GM12891 (cell line): ENCODE measurements at regions not wholly inside any gene's neighbourhood (a gene's known extent, or its start where the extent isn't known, plus 50 kb on each side); places are given as distances from the start of the nearest gene placed in this dataset.

Experiments used
- DNase-seq: peaks from one replicate; pipeline ENCODE4 v3.0.0; 2011; ENCODE audit warnings: low spot score; ENCODE audit not compliant: insufficient read length
- FAIRE-seq: peaks from 2 replicates; lab custom pipeline; 2011; peaks lifted over from hg19 to GRCh38; lab: Jason Lieb, UNC
- PAX5 ChIP-seq: IDR thresholded peaks from 2 replicates; pipeline ENCODE4 v1.6.1; 2011; ENCODE audit warnings: low read length, moderate library complexity, mild to moderate bottlenecking; ENCODE audit not compliant: insufficient read depth, severe bottlenecking
- POLR2A ChIP-seq: IDR thresholded peaks from 2 replicates; pipeline ENCODE4 v1.6.1; 2011; ENCODE audit warnings: low read depth, low read length, control low read depth
- POLR2AphosphoS5 ChIP-seq: IDR thresholded peaks from 2 replicates; pipeline ENCODE4 v1.6.1; 2011; ENCODE audit warnings: low read depth, low read length, control low read depth
- POU2F2 ChIP-seq: IDR thresholded peaks from 2 replicates; pipeline ENCODE4 v1.6.1; 2011; ENCODE audit warnings: low read depth, mild to moderate bottlenecking, control low read depth, low read length, moderate library complexity
- SPI1 ChIP-seq: IDR thresholded peaks from 2 replicates; pipeline ENCODE4 v1.6.1; 2011; ENCODE audit warnings: low read depth, low read length, control low read depth
- TAF1 ChIP-seq: IDR thresholded peaks from 2 replicates; pipeline ENCODE4 v1.6.1; 2011; ENCODE audit warnings: low read depth, low read length, control low read depth

DNA sequence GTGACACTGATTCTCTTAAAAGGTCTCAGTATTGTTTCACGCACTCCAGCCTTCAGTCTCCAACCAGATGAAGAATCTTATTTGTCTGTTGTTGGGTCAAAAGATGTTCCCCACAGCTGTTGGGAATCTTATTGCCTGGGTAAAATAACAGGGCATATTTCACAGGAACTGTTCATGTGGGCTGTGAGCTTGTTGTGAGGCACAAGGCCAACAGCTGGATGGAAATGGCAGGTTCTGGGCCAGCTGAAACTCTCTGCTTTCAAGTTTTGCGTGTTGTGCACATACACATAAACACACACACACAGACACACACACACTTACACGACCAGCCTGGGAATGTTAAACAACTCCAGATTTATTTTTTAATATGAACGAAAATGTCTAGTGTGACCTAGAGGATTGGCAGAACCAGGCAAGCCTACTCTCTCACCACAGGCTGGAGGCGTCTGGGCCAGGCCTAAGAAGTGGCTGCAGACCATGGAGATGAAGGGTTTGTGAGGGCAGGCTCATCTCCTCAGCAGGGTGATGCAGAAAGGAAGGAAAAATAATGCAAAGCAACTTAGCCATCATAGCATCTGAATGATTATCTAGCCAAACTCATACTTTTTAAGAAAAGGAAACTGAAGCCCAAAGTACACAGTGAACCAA, 357.0 kb downstream of the TTLL7 start:
- TF ChIP-seq PAX5 (no peak), POU2F2 (no peak), TAF1 (no peak), SPI1 (no peak), POLR2AphosphoS5 (no peak), POLR2A (no peak)
- no peak for FAIRE-seq
- DNase-seq, result no peak

DNA sequence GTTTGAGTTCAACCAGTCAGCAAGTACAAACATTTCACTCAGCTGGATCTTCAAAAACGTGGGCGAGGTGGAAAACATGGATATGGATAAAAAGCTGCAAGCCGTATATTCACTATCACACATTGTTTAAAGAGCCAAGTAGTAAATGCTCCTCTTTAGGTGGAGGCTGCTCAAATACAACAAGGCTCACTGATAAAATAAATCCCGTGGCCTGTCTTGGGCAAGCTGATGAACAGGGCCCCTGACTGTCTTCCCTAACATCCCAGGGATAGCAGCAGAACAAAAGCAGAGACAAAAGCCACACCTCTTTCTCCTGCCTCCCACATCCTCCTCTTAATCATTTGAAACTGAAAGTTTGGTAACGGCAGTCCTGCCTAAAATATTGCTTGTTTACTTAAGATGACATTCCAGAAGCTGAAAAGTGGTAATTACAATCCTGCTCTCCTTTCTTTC, 357.7 kb downstream of the TTLL7 start:
- DNase-seq (no peak), FAIRE-seq (no peak)

DNA sequence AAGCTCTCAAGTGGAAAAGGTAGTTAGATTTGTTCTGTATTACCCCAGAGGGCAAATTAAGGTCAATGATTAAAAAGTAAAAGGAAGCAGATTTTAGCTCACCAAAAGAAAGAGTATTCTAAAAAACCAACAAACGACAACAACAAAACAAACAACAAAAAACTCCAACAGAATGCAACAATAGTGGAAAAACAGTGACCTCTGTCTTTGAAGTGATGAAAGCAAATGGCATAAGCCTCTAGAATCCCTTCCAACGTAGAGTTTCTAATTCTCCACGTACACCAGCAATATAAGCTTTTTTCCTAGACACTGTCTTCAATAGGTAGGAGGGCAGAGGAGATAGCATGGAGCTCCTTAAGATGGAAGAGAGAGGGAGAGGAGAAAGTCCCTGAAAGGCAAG, 359.1 kb downstream of the TTLL7 start:
- FAIRE-seq (no peak), DNase-seq (no peak)
- TF ChIP-seq POLR2A (no peak), SPI1 (no peak), POU2F2 (no peak), POLR2AphosphoS5 (no peak), PAX5 (no peak), TAF1 (no peak)

More for the DNA sequence above, 357.7 kb downstream of the TTLL7 start:
- no peak for TF ChIP-seq SPI1
- no peak for TF ChIP-seq PAX5
- TF ChIP-seq POLR2A, result no peak
- no peak for TF ChIP-seq POLR2AphosphoS5
- no peak for TF ChIP-seq TAF1
- no peak for TF ChIP-seq POU2F2

DNA sequence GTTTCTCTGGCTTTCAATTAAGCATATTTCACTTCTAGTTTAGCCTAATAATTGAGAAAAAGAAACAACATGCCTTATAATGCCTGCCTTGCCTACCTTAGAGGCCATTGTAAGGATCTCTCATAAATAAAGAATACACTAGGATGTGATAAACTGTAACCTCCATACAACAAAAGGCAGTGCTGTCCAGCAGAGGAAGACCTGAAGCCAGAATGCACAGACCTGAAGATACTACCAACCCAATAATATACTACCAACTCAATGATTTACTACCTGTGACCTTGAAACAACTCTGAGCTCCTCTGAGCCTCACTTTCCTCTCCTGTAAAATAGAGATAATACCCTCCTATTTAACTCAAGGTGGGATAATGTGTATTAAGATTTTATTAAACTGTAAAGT, 361.3 kb downstream of the TTLL7 start:
- no peak for TF ChIP-seq POU2F2
- TF ChIP-seq SPI1, result no peak
- TF ChIP-seq POLR2AphosphoS5, result no peak
- no peak for TF ChIP-seq POLR2A
- TF ChIP-seq PAX5, result no peak
- no peak for TF ChIP-seq TAF1
- FAIRE-seq, result no peak
- no peak for DNase-seq

DNA sequence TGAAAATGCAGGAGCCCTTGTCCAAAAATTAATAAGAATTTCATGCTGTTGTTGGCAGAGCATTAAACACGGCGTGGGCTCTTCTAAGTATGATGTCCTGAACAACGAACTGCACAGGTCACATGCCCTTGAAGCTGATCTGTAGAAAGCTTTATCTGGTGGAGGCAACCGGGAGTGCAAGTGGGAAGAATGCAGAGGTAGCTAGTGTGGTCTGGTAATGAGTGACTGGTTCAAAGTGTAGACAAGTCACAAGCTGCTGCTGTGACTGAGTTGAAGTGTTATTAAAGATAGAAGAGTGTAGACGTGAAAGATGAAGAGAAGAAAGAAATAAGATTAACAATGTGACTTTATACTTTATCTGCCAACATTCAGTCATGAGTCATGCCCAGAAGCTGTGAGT, 361.9 kb downstream of the TTLL7 start:
- no peak for TF ChIP-seq POLR2AphosphoS5
- TF ChIP-seq POU2F2, result no peak
- no peak for TF ChIP-seq TAF1
- TF ChIP-seq PAX5, result no peak
- no peak for TF ChIP-seq POLR2A
- TF ChIP-seq SPI1, result no peak
- no peak for DNase-seq
- FAIRE-seq, result no peak

DNA sequence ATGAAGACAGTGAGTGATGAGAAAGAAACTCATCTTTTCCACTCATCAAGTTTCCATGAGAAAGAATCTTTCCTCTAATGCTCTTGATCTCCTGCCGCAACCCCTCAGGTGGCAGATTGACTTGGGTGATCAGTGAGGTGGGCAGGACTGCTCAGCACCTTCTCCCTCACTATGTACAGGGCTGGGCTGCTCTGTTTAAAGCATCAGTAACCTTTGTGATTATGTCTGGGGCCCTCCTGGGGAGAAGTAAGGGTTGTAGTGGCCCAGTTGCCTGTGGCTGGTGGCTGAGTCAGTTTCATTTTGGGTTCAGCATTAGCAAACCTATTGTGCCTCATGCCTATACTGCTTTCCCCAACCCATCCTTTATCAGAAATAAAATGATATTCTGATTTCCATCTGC, 366.0 kb downstream of the TTLL7 start:
- DNase-seq, result no peak
- TF ChIP-seq POU2F2, result no peak
- no peak for TF ChIP-seq POLR2A
- TF ChIP-seq PAX5, result no peak
- TF ChIP-seq SPI1, result no peak
- no peak for TF ChIP-seq POLR2AphosphoS5
- no peak for TF ChIP-seq TAF1
- FAIRE-seq, result no peak

DNA sequence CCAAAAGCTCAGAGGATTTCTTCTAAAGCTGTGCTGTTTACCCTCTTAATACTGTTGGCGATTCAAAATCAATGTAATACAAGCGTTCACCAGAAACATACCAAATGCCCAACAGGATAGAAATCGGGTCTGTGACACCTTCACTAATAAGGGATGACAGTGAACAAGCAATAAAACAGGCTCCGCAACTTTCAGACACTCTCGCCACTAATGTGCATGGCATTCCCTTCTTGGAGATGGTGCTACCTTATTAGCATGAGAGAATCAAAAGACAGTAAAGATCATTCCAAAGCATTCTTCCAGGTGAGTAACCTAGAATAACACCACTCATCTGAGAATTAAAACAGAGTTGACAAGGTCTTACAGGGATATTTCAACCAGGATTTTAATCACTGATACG, 367.1 kb downstream of the TTLL7 start:
- DNase-seq, result no peak
- FAIRE-seq, result no peak
- TF ChIP-seq POLR2AphosphoS5, result no peak
- TF ChIP-seq TAF1, result no peak

DNA sequence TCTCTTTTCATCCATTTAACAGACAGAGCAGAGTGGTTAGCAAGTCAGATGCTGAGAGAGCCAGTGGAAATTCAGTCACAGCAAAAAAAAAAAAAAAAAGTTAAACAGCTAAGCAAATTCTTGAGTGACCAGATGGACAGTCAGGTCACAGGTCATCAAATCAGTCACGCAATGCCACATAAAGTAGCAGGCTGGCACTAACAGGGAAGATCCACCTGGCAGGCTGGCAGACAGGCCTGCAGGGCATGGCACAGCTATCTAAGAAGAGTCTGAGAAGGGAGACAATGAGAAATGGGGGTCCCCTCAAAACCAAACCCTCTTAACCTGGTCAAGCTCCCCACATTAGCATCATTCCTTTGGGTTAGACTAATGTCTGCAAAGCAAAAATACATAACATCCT, 371.9 kb downstream of the TTLL7 start:
- no peak for TF ChIP-seq SPI1
- no peak for TF ChIP-seq POLR2AphosphoS5
- no peak for TF ChIP-seq POLR2A
- TF ChIP-seq POU2F2, result no peak
- no peak for TF ChIP-seq TAF1
- TF ChIP-seq PAX5, result no peak
- no peak for DNase-seq
- no peak for FAIRE-seq

DNA sequence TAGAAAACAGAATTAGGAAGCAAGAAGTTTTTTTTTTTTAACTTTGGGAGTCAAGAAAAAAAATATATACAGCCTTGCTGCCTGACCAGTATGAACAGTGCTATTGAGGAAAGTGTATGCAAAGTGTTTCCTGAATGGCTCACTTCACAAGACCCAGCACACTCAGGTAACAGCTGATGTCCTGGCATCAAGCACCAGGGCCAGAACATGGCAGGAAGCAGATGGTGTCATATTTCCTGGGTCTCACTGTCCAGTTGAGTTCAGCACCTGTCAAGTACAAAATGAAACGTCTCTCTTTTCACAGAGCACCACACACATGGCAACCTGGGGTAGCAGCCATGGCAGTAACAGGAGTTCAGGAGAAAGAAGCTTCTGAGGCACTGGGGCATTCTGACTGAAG, 372.3 kb downstream of the TTLL7 start:
- no peak for DNase-seq
- FAIRE-seq, result peak; percentile 35
- TF ChIP-seq SPI1 (no peak), POLR2AphosphoS5 (no peak), POU2F2 (no peak), POLR2A (no peak), TAF1 (no peak), PAX5 (no peak)

DNA sequence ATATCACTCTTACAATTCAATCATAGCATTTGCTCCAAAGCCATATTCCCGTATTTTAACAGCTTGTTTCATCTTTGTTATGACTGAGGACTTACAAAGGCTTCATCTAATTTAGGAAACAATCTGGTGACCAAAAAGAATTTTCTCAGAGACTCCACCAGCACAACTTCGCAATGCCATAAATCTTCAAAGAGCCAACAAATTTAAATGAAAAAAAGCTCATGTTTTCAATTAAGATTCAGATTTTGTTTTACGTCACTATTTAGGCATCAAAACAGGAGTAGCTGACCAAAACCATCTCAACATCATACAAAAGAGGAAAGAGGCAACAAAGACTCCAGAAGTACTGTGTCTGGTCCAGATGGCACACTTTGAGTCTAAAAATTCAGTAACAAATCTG, 373.3 kb downstream of the TTLL7 start:
- FAIRE-seq (no peak), DNase-seq (no peak)
- TF ChIP-seq POU2F2 (no peak), POLR2AphosphoS5 (no peak), PAX5 (no peak), TAF1 (no peak), POLR2A (no peak), SPI1 (no peak)

DNA sequence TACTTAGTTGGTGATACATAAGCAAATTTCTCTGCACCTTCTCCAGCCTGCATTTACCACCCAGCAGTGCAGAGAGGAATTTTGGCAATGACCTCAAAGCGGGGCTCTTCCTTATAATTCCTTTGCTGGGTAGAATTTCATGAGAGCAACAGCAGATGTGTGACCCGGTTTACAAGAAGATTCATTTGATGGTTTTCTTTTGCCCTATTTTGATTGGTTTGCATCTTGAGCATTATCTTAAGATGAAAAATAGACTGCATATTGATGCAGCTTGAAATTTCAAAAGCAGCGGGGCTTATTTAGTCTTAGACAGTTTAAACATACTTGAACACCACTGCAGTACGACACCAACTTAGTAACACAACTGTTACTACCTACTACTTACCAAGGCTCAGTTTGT, 378.9 kb downstream of the TTLL7 start:
- no peak for DNase-seq
- no peak for FAIRE-seq
- TF ChIP-seq PAX5, result no peak
- no peak for TF ChIP-seq SPI1
- TF ChIP-seq POLR2A, result no peak
- TF ChIP-seq POLR2AphosphoS5, result no peak
- TF ChIP-seq TAF1, result no peak
- no peak for TF ChIP-seq POU2F2

DNA sequence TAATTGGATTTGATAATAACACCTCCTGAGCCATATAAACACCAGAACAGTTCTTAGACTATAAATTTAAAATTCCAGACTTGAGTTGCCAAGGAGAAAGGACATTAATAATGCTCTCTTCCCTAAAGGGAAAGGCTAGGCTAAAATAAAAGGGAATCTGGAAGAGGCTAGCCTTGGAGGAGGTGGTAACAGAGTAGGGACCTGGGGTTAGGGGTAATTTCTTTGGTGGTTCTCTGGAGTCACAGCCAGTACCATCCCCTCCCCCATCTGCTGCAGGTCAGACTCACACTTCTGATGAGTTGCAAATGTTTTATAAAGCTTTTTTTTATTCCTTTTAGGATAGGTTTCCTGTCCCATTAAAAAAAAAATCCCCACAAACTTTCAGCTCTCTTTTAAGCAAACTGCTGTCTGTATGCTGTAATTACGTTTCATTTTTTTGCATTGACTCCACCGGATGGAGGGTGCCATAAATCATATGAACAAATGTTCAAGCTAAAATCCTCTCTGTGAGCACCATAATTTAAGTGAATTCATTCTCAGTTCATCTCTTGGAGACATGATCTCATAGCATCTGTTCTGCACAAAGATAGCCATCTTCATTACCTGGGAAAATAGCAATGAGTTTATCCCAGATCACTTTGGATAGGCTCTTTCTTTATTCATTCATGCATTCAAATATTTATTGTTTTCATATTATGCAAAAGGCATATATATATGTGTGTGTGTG, 379.6 kb downstream of the TTLL7 start:
- FAIRE-seq, result no peak
- TF ChIP-seq POLR2AphosphoS5 (no peak), PAX5 (no peak)
- no peak for DNase-seq
